ENCODE measurements at regions not wholly inside any gene's neighbourhood (a gene's known extent, or its start where the extent isn't known, plus 50 kb on each side); places are given as distances from the start of the nearest gene placed in this dataset.

GRCh38 chr5:117691081-117691870 is 1116.7 kb upstream of the SEMA6A start:
- ATAC-seq = no peak

More at GRCh38 chr5:117691081-117691870, 1116.7 kb upstream of the SEMA6A start:
- H4K20me1 ChIP-seq (replicated peaks; ENCODE audit: insufficient read depth) = no peaks in the 10 kb centered on the region
- H3F3A ChIP-seq (replicated peaks; ENCODE audit: low read depth) = no peaks in the 10 kb centered on the region
- 0 out of 2 replicates have a peak overlapping the region, but pooled peaks have one; percentile 76 for H2AFZ ChIP-seq
- no peaks in the 10 kb centered on the region for H3K9me3 Mint-ChIP-seq
- no peaks in the 10 kb centered on the region for H3K27me3 ChIP-seq (ENCODE audit: insufficient read depth)
- peaks cover 2% of the 10 kb centered on the region for H3K27me3 Mint-ChIP-seq (ENCODE audit: insufficient read depth, low read depth, poor library complexity)
- no peak for TF ChIP-seq ZNF331 (CRISPR knock-in tag; IDR thresholded peaks at IDR 0.05; ENCODE audit: low read depth)
- no peak for TF ChIP-seq EZH2 (IDR thresholded peaks at IDR 0.05; ENCODE audit: low read depth, unreplicated experiment)
- no peak for TF ChIP-seq REST (IDR thresholded peaks at IDR 0.05; ENCODE audit: unreplicated experiment)
- TF ChIP-seq CTCF (conservative IDR thresholded peaks at IDR 0.05; ENCODE audit: low read depth in 2 of 2) = no peak
- TF ChIP-seq STAT1 (IDR thresholded peaks at IDR 0.05; ENCODE audit: unreplicated experiment) = no peak
- no peak for TF ChIP-seq ZNF462 (CRISPR knock-in tag; IDR thresholded peaks at IDR 0.05)
- no peaks in the 10 kb centered on the region for H3K36me3 ChIP-seq (ENCODE audit: insufficient read depth)
- no peak for DNase-seq (ENCODE audit: low spot score)
- no peak overlapping the region for H3K27ac ChIP-seq (ENCODE audit: low read depth)
- no peak overlapping the region for H3K27ac Mint-ChIP-seq
- peaks cover 10% of the 10 kb centered on the region; the same call in 1 of the 2 replicates for H3K9me2 ChIP-seq (ENCODE audit: insufficient read depth)
- no peaks in the 10 kb centered on the region for H3K4me1 ChIP-seq (ENCODE audit: insufficient read depth)
- no peak overlapping the region for H3K4me3 ChIP-seq
- H3K4me2 ChIP-seq = no peak overlapping the region
- H3K4me1 Mint-ChIP-seq = no peaks in the 10 kb centered on the region
- H3K79me2 ChIP-seq (replicated peaks; ENCODE audit: insufficient read depth) = no peaks in the 10 kb centered on the region
- H3K36me3 Mint-ChIP-seq (ENCODE audit: low read depth) = no peaks in the 10 kb centered on the region
- no peak overlapping the region for H3K4me3 Mint-ChIP-seq

Measured in GM23338 (cell line).